ENCODE measurements at regions not wholly inside any gene's neighbourhood (a gene's known extent, or its start where the extent isn't known, plus 50 kb on each side); places are given as distances from the start of the nearest gene placed in this dataset.

GRCh38 chr1:80417671-80418070 lies 1383.1 kb upstream of the ADGRL2 start:
- no peak for TF ChIP-seq CTCF (IDR thresholded peaks at IDR 0.05)
- no peak for TF ChIP-seq POLR2A (IDR thresholded peaks at IDR 0.05)
